ENCODE measurements at regions not wholly inside any gene's neighbourhood (a gene's known extent, or its start where the extent isn't known, plus 50 kb on each side); places are given as distances from the start of the nearest gene placed in this dataset.

DNA sequence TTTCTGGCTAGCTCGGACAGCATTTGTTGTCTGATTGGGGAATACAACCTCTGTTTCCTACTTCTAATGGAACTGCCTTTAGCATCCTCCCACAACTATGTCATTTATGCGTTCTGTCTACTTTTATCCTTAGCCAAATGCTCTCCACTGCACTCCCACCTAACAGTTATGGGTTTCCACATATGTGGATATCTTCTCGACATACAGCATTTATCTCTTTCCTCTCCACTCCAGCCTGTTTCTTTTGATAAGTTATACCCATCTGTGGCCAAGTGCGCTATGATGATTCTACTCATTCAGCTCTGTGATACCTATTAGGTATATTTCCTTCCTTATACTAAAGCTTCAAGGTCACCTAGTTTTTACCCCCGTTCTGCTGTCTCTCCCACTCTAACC lies 122.2 kb upstream of the NAP1L1 start:
- DNase-seq (ENCODE audit: low spot score in 2 of 2), result no peak
- no peak overlapping the region for H3K4me3 ChIP-seq

DNA sequence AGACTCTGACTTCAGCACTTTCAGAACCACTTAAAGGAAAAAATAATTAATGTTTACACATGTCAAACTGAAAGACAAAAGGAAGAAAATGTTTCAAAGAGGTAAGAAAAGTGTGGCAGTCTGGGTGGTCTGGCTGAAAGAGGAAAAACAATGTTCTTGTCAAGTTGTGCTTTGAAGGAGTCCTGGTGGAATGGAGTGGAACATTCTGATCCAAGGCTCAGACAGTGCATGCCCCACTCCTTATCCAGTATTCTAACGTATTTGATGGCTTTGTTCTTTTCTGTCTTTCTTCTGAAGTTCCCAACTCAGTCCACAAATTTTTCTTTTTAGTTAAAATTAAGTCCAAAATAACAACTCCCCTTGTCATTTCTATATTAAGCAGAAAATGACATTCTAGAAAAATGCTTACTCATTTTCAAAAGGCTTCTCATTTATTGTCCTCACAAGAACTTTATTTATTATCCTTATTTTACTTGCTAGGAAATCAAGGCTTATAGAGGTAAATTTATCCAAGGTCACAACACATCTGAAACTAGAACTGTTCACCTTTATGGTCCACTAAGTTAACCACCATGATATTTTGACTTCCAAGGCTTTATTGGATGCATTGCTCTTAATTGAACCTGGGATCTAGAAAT lies 121.7 kb upstream of the NAP1L1 start:
- Histone ChIP-seq H3K27ac (no peak overlapping the region), H3K27me3 (no peaks in the 10 kb centered on the region), H3K4me1 (no peaks in the 10 kb centered on the region), H3K9me3 (peaks cover 6 to 7% of the 10 kb centered on the region in 2 donors), H3K36me3 (no peaks in the 10 kb centered on the region), H3K4me3 (no peak overlapping the region)
- TF ChIP-seq, protein P1, sequence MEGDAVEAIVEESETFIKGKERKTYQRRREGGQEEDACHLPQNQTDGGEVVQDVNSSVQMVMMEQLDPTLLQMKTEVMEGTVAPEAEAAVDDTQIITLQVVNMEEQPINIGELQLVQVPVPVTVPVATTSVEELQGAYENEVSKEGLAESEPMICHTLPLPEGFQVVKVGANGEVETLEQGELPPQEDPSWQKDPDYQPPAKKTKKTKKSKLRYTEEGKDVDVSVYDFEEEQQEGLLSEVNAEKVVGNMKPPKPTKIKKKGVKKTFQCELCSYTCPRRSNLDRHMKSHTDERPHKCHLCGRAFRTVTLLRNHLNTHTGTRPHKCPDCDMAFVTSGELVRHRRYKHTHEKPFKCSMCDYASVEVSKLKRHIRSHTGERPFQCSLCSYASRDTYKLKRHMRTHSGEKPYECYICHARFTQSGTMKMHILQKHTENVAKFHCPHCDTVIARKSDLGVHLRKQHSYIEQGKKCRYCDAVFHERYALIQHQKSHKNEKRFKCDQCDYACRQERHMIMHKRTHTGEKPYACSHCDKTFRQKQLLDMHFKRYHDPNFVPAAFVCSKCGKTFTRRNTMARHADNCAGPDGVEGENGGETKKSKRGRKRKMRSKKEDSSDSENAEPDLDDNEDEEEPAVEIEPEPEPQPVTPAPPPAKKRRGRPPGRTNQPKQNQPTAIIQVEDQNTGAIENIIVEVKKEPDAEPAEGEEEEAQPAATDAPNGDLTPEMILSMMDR (IDR thresholded peaks at IDR 0.05), result no peak
- no peak for TF ChIP-seq POLR2AphosphoS5 (IDR thresholded peaks at IDR 0.05)
- no peak for TF ChIP-seq POLR2A (IDR thresholded peaks at IDR 0.05)
- DNase-seq (ENCODE audit: low spot score in 2 of 2), result no peak
- intact Hi-C loops (cut with DNase I; ENCODE audit: low total_unique reads), result no loop called here

More for the DNA sequence above, 122.2 kb upstream of the NAP1L1 start:
- Histone ChIP-seq H3K9me3 (peaks cover 6 to 7% of the 10 kb centered on the region in 2 donors), H3K4me1 (no peaks in the 10 kb centered on the region), H3K27ac (no peak overlapping the region), H3K36me3 (no peaks in the 10 kb centered on the region), H3K27me3 (no peaks in the 10 kb centered on the region)
- TF ChIP-seq, protein P1 (IDR thresholded peaks at IDR 0.05), result no peak
- TF ChIP-seq POLR2A (IDR thresholded peaks at IDR 0.05), result no peak
- no peak for TF ChIP-seq POLR2AphosphoS5 (IDR thresholded peaks at IDR 0.05)
- intact Hi-C loops (cut with DNase I; ENCODE audit: low total_unique reads), result no loop called here

DNA sequence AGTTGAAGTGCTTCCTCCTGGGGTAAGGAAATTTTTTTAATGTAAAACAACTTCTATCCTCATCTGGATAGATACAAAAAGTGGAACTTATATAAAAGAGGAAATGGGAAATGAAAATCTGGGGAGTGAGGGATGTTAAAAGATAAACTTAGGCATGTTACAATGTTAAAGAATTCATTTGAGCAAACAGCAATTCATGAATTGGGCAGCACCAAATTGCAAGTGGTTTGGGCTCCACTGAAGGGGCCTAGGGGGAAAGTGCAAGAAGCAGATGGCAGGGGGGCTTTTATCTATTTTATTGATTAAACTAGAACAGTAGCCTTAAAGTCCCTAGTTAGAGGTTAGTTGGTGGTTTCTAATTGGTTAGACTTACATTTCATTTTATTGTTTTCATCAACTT lies 118.1 kb upstream of the NAP1L1 start:
- Histone ChIP-seq H3K27ac (no peak overlapping the region), H3K4me3 (no peak overlapping the region), H3K27me3 (no peaks in the 10 kb centered on the region), H3K9me3 (peaks cover 11 to 26% of the 10 kb centered on the region in 2 donors), H3K36me3 (no peaks in the 10 kb centered on the region), H3K4me1 (no peaks in the 10 kb centered on the region)
- no peak for DNase-seq (ENCODE audit: low spot score in 2 of 2)
- intact Hi-C loops (cut with DNase I; ENCODE audit: low total_unique reads), result no loop called here
- TF ChIP-seq POLR2AphosphoS5 (IDR thresholded peaks at IDR 0.05), result no peak
- no peak for TF ChIP-seq POLR2A (IDR thresholded peaks at IDR 0.05)
- TF ChIP-seq, protein P1 (IDR thresholded peaks at IDR 0.05), result no peak

DNA sequence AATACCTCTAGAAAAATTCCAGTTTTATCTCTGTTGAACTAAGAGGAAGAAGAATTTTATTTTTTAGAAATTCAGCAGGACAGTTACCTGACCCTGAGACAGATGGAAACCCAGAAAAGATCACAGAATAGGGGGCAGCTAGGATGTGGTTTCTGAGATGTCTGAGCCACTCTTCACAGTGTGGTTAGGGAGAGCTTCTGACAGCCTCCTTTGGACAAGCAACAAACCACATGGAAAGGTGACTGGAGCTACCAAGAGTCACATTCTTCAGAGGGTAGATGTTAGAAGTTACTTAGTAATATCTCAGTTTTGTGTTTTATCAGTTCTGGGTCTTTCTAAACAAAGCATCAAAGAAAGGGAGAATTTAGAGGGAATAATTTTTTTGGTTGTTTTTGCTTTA lies 117.3 kb upstream of the NAP1L1 start:
- H3K9me3 ChIP-seq, result peaks cover 11 to 29% of the 10 kb centered on the region in 2 donors
- intact Hi-C loops (cut with DNase I; ENCODE audit: low total_unique reads), result no loop called here
- H3K36me3 ChIP-seq, result no peaks in the 10 kb centered on the region

DNA sequence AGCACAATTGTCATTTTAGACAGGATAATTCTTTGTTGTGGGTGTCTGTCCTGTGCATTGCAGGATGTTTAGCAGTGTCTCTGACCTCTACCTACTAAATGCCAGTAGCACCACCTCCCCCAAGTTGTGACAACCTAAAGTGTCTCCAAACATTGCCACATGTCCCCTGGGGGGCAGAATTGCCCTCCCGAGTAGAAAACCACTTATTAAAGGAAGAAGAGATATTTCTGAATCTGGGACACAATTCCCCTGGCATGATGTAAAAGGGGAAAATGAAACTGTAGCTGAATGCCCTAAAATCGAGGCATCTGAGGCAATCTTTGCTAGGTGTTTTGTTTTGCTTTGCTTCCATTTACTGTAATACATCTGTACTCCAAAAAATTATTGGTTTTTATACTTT lies 116.8 kb upstream of the NAP1L1 start:
- no peak for DNase-seq (ENCODE audit: low spot score in 2 of 2)
- Histone ChIP-seq H3K36me3 (no peaks in the 10 kb centered on the region), H3K27me3 (no peaks in the 10 kb centered on the region), H3K4me1 (no peaks in the 10 kb centered on the region), H3K4me3 (no peak overlapping the region), H3K9me3 (peaks cover 11 to 29% of the 10 kb centered on the region in 2 donors), H3K27ac (no peak overlapping the region)
- intact Hi-C loops (cut with DNase I; ENCODE audit: low total_unique reads), result no loop called here
- TF ChIP-seq, protein P1 (IDR thresholded peaks at IDR 0.05), result no peak
- TF ChIP-seq POLR2A (IDR thresholded peaks at IDR 0.05) (no peak), POLR2AphosphoS5 (IDR thresholded peaks at IDR 0.05) (no peak)

More for the DNA sequence above, 117.3 kb upstream of the NAP1L1 start:
- no peak for DNase-seq (ENCODE audit: low spot score in 2 of 2)
- no peaks in the 10 kb centered on the region for H3K27me3 ChIP-seq
- H3K4me1 ChIP-seq, result no peaks in the 10 kb centered on the region
- no peak overlapping the region for H3K4me3 ChIP-seq
- TF ChIP-seq POLR2A (IDR thresholded peaks at IDR 0.05) (no peak), POLR2AphosphoS5 (IDR thresholded peaks at IDR 0.05) (no peak)
- TF ChIP-seq, protein P1 (IDR thresholded peaks at IDR 0.05), result no peak
- no peak overlapping the region for H3K27ac ChIP-seq

Data from breast epithelium (tissue), 4 donors.